HS-27A (cell line): ENCODE measurements at regions not wholly inside any gene's neighbourhood (a gene's known extent, or its start where the extent isn't known, plus 50 kb on each side); places are given as distances from the start of the nearest gene placed in this dataset.
"Not testable (repeated sequence)": the region's sequence is repeated elsewhere in the genome, so short reads cannot be mapped to it uniquely, and the experiment has no call there.

Experiments used
- DNase-seq: peaks from one replicate; pipeline ENCODE4 v3.0.0-alpha.2; 2012; ENCODE audit warnings: low read depth, missing footprints

DNA sequence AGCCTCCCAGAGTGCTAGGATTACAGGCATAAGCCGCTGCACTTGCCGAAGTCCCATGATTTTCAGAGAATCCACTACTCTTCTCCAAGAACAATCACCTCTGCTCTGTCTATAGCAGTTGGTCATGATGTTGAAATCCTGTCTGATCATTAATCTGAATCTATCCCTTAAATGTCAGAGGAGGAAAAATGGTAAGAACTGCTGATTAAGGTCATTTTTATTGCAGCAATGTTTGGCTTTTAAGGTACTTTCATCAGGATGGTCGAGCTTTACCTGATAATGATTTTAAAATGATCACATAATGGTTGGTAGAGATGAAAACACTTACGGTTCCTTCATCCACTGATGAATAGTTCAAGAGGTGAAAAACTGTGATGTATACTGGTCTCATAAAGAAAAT lies 968.6 kb downstream of the TLE4 start:
- no peak for DNase-seq

DNA sequence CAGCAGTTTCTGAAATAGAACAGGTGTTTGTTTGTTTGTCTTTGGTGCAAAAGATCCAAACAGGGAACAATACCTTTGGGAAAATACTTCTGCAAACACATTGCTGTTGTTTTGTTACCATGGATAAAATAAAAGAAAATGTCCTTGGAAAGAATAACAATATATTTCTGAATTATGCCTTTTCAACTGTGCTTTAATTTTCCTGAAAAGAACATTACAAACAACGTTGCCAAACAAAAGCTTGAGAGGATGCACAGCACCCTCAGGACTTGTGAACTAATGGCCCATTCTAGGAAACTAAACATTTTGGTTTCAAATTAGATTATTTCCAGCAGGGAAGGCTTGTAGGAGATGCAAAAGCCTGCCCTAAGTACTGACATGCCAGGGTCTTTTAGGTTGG lies 967.2 kb downstream of the TLE4 start:
- no peak for DNase-seq

DNA sequence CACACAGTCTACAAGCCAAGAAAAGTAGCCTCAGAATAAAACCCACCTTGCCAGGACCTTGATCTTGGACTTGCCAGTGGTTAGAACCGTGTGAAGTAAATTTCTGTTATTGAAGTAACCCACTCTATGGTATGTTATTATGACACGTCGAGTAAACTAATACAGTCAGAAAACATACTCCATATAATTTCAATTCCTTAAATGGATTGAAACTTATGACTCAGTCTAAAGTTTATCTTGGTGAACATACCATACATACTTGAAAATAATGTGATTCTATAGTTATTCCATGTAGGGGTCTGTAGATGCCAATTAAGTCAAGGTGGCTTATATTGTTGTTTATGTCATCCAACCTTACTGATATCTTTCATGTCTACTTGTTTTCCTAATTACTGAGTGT lies 950.7 kb downstream of the TLE4 start:
- no peak for DNase-seq

DNA sequence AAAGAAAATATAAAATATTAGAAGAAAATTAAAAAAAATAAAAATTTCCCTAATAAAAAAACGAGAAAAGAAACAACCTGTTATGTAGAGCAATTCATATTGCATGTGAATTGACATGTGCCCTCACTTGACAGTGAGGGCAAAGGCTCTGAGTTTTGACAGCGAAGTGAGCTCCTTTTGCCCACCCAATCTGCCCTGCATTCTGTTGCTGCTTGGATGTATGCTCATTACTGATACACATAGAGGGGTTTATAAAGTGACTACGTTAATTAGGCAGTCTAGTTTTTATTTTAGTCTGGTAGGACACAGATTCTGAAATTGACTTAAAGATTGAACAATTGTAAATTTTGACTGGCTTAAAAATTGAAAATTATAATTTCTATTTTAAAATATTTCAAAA lies 949.4 kb downstream of the TLE4 start:
- DNase-seq = no peak

DNA sequence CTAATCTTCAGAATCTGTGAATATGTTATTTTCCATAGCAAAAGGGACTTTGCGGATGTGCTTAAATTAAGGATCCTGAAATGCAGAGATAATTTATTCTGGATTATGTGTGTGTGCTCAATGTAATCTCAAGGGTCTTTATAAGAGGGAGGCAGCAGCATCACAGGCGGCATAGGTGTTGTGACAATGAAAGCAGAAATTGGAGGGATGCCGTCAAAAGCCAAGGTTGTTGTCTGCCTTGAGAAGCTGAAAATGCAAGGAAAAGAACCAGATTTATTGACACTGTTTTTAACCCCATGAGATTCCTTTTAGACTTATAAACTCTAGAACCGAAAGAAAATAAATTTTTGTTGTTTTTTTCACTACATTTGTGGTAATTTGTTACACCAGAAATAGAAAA lies 948.5 kb downstream of the TLE4 start:
- DNase-seq = no peak

DNA sequence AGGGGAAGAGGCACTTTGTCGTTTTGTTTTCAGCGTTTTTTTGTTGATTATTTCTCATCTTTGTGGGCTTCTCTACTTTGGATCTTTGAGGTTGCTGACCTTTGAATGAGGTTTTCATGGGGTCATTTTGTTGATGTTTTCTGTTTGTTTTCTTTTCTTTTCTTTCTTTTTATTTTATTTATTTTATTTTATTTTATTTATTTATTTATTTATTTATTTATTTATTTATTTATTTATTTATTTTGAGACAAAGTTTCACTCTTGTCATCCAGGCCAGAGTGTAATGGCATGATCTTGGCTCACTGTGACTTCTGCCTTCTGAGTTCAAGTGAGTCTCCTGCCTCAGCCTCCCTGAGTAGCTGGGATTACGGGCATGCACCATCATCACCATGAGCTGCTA lies 946.7 kb downstream of the TLE4 start:
- no peak for DNase-seq

DNA sequence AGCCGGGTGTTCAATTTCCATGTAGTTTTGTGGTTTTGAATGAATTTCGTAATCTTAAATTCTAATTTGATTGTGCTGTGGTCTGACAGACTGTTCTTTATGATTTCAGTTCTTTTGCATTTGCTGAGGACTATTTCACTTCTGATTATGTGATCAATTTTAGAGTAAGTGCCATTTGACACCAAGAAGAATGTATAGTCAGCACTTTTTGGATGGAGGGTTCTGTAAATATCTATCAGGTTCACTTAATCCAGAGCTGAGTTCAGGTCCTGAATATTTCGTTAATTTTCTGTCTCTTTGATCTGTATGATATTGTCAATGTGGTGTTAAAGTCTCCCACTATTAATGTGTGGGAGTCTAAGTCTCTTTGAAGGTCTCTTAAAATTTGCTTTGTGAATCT lies 944.9 kb downstream of the TLE4 start:
- DNase-seq = no peak

DNA sequence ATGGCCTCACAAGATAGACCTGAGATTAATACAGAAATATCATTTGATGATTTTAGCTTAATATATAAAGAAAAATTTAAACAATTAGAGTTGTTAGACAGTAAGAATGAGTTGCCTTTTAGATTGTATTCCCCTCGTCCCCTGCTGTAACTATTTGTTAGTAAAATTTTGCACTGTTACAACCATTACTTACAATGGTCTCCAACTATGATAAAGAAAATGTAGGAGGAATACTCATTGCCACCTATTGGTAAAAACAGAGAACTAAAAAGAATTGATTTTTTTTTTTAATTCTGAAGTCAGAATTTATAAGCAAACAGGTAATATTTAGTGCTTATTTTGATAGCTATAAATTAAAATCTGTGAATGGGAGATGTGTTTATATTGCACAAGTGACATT lies 937.6 kb downstream of the TLE4 start:
- no peak for DNase-seq

DNA sequence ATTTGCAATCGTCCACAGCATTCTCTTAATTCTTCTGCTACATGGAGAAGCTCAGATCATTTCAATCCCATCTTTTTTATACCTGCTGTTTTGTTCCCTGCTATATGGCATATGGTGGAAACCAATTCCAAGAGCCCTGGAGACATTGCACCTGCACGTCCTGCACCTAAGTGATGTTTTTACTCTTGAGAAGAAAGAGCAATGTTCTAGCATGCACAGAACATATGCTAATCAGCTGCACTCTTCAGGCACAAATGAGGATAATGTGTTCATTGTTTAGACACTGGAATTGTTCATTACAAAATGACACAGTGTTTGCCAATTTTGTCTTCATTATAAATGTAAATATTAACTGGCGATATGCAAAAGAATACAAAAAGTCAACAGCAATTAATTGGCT lies 935.8 kb downstream of the TLE4 start:
- DNase-seq = no peak

DNA sequence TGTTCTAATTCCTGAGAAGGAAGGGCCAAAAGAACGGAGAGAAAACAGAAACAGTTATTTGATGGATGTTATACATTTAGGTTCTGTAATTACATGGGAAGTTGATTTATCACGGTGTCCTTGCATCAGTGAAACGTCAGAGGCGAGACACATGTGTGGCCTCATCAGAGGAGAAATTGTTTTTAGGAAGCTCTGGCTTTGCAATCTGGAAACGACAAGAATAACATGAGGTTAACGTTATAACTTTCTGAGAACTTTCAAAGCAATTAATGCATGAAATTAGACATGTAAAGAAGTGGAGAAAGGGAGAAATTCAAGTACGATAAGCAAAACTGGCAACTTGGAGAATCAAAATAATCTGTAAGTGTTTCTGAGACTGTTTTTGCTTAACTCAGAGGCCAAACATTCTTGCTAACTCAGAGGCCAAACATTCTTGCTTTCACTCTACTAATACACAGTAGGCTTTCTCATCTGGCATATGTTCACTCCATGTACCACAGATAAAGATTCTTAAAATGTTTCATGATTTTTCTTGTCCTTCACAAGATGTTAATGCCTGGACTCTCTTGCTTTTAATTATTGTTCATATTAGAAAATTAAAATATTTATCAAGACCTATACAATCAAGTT lies 933.0 kb downstream of the TLE4 start:
- DNase-seq = no peak

DNA sequence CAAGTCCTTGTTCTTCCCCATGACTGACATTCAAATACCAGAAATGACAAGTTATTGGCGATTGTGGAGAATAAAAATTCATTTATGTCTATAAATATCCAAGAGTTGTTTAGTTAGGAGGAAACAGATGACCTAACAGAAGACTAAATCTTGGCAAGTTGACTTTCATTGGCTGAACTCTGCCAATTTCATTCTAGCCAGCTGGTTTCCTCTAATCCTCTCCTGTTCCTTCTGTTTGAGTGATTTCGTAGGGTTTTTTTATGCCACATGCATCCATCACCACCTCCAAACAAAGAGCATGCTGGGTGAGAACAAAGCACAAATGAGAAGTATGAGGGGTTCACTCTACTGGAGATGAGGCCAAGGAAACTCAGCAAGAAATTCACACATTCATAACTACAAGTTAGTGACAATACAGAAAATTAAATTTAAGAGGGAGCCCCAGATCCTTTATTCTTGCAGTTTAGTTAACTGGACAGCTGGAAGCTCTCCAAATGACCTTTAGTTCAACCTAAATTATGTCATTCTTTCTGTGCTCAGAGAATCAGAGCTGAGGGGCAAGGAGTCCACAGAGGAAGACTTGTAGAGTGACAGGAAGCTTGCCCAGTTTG lies 932.0 kb downstream of the TLE4 start:
- no peak for DNase-seq

DNA sequence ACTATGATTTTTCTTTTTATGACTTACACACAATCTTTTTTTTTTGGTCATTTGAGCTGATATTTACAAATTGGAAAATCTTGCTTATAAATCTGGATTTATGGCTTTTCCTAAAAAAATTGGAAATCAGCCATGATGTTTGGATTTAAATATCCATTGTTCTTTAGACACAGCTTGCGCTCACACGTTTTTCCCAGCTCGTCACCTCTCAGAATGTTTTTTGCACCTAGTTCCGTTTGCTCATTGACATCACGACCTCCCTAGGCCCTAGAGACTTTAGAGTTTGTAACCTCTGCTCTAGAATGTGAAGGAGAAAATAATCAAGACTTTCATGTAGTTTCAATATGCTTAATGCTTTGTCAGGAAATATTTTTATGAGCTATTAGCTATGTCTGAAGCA lies 930.5 kb downstream of the TLE4 start:
- no peak for DNase-seq

DNA sequence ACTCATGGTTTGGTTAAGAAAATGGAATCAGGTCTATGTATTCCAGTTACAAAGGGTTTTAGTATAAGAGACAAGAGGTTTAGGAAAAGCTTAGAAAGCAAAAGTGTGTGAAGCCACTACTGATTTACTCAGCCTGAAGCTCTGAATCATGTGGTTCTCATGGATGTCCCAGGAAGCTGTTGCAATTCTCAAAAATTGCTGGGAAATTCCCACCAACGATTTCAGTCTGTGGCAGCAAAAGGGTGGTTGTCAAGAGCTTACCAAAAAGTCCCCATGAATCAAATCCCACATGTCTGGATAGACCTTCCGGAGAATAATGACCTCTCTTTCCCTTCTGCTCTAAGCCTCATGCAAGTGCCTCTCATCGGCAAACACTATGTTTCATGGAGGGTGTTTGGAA lies 929.9 kb downstream of the TLE4 start:
- no peak for DNase-seq

DNA sequence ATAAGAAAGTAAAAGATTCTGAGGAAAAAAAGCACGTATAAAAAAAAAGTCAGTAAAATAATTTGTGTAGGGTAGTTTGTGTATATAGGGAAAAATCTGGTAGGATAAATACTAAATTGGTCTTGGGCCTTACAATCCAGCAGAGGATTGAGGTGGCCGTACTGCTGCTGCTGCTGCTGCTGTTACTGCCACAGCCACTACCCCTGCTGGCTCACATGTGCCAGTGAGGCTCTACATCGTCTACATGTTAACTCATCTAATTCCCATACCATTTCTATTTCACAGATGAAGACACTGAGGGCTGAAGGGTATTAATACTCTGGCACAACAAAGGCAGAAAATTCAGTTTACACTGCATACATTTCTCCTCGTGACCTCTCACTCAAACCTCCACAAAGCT lies 928.5 kb downstream of the TLE4 start:
- no peak for DNase-seq

DNA sequence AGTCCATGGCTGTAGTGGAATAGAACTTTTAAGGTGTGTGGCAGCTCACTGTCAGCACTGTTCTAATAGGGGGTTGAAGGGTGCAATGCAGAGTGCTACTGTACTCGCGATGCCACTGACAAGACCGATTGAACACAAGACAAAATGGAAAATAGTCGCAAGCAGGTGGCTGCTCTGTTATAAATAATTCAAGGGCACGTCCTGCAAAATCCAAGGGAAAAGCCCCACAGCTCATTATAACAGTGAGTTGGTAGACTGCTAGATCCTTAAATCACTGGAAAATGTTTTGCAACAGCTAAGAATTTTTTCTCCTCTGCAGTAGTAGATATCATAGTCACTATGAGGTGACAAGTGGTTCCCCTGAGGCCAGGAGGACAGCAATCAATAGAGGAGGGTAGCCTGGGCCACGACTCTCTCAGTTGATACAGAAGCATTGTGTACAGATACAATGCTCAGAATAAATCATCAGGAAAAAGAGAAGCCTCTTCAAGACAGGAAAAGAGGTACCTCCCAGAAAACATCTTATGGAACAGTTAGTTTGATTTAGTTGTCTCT lies 926.3 kb downstream of the TLE4 start:
- no peak for DNase-seq

DNA sequence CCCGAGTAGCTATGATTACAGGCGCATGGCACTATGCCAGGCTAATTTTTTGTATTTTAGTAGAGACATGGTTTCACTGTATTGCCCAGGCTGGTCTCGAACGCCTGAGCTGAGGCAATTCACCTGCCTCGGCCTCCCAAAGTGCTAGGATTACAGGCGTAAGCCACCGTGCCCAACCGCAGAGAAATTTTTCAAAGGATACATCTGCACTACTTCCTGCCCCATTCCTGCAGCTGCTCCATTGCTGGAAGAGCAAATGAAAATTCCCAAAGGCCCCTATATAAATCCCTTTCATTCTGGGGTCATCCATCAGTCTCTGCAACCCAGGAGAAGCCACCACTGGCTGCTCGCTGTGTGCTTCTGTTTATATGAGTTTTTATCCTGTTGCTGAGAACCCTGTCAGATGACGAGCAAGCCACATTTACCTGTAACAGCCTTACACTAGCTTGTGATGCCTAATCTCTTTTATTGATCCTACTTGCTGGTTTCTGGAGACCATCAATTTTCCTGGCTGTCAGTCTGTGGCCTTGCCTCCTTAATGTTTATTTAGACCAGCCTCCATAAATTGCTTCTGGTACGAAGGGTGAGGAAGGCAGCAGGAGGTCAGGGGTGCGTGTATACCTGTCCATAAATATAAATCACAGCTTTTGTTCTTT lies 925.3 kb downstream of the TLE4 start:
- DNase-seq = no peak

DNA sequence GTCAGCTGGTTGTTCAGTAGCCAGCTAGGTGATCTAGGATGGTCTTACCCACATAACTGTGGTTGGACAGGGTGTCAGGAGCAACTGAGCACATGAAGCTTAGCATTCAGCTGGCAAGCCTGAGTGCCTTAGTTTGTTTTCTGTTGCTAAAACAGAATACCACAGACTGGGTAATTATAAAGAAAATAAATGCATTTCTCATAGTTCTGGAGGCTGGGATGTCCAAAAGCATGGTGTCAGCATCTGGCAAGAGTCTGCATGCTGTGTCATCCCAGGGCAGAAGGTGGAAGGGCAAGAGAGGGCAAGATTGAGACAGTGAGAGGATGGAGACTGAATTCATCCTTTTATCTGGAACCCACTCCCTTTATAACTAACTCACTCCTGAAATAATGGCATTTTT lies 921.5 kb downstream of the TLE4 start:
- DNase-seq = no peak

DNA sequence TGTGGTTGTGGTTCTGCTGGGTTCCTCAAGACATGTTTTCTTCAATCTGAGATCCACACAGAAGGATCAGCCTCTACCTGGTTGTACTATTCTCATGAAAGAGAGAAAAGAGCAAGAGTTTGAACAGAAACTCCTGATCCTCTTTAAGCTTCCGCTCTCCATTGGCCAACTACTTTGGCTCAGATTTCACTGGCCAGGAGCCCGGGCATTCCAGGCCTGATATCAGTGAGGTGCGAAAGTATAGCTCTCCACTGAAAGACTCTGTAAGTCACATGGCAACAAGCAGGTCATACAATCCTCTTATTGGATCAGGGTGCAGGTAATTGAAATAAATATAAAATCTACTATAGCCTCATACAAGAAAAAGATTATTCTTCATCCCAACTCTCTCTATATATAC lies 920.5 kb downstream of the TLE4 start:
- DNase-seq = no peak

DNA sequence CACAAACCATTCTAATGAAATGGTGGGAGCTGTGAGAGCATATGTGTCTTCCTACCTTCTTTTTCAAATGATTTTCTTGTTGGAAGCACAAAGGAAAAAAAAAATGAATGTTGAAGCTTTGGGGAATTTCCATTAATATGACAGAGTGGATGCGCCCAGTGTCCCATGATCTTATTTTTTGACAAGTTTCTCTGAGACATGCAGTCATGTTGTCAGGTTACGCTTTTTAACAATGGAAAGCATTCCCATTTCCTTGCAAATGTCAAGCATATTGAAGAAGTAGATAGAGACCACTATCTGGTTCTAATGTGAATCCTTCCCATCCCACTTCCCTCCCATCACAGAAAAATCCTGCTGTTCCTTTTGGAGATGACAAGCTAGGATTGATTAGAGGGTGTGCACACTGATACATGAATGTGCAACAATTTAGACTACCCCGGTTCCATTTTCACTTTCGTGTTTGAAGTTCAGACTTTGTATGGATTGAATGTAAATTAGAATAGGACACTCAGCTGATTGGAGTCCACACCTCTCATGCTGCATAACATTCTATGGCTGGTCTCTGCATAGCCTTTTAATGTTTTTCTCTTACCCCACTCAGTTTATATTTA lies 919.4 kb downstream of the TLE4 start:
- DNase-seq = no peak

DNA sequence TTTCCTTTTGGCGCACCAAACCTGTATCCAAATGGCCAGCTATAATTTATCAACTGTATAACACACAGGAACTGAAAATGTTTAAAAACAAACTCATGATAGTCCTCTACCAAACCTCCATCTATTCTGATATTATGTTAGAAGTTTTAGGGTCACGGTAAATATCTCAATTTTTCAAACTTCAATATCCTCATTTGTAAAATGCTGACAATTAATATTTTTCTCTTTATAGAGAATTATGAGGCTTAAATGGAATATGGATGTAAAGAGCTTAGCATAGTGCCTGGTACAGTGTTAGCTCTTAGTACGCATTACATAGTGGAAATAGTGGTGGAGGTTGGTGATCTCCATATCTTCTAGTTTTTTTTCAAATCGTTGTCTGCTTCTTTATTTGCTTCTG lies 917.6 kb downstream of the TLE4 start:
- DNase-seq = no peak

DNA sequence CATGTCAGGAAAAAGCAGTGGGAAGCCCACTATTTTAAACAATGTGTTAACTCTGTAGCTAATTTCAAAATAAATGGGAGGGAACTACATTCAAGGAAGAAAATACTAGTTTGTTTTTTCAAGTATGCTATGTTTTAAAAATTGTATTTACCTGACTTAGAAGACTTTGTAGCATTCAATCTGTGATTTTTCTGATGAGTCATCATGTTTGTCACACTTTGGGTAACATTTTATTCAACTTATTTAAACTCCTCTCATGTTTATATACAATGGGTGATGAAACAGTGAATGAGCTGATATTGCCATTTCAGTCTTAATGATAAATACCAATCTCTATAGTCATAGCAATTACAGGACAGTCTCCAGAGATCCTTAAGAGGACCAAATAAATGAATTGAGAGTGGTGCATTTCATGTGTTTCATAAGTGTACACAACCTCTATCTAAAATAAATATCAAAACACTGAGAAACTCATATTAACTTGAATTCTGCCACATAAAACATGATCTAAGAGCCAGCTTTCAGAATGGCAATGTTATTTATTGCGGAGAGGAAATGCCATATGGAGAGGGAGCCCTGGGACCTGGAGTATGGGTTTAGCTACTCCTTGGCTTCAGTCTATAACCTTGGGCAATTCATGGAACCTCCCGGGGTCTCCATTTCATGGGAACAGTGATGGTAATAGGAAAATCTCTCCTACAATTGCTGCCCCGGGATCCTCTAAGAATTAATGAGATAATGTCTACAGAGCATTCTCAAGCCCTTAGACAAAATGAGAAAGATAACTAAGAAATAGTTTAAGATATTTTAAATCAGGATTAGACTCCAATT lies 913.9 kb downstream of the TLE4 start:
- no peak for DNase-seq

DNA sequence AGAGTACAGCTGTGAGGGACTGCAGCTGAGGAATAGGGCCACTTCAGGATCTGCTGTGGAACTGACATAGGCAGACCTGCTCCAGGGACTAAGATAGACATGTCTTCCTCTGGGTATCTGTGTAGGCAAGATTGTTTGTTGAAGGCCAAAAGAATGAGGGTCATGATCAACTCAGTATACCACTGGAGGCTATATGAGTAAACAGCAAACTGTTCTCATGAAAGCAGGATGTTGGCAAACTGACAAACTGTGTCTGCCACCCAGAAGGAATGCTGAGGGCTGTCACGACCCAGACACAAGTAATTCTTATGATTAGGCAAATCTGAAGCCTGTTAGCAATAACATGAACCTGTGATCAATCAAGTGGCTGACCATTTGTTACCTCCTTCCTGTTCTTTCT lies 910.5 kb downstream of the TLE4 start:
- DNase-seq = not testable (repeated sequence)
